NCI-H446 (cell line): ENCODE measurements at regions not wholly inside any gene's neighbourhood (a gene's known extent, or its start where the extent isn't known, plus 50 kb on each side); places are given as distances from the start of the nearest gene placed in this dataset.
A peak's percentile ranks its signal among the peaks of the same experiment; 100 is the strongest.

Experiments
- DNase-seq, 2 experiments: peaks; one replicate each; lab custom pipeline; 2025; lab: John Stamatoyannopoulos, UW

- peak in 1 of 2 experiments; percentile 56 for DNase-seq
Observed at GRCh38 chr2:57885742-57886141, 160.9 kb upstream of the VRK2 start.

DNA sequence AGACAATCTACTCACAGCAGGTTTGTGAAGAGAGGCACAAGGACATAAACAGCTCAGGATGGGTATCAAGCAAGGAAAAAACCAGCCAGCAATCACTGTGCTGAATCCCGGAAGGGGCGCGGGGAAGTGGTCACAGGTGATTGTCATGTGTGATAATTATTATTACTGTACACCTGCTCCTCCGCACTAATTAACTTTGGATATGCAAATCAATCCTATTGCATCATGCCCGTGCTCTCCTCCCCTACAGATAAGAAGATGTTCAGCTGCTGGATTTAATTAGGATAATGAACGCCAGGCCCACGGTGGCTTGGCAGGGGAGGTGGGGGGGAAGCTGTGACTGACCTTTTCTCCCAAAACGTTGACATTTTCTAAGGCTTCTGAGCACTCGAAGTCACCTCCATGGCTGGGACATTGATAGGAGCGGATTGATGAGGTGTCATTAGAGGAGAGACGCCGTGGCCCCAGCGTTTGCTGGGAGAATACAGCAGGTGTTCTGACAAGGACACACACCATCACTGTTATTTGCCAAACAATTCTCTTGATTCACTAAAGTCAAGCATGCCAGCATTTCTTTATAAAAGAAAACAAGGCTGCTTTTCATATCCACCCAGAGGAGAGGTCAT lies 160.3 kb upstream of the VRK2 start:
- peak in 1 of 2 experiments; percentile 56 for DNase-seq

- DNase-seq = no peak
Observed at GRCh38 chr2:57888463-57888862, 158.1 kb upstream of the VRK2 start.

GRCh38 chr2:57890464-57890863 lies 156.1 kb upstream of the VRK2 start:
- DNase-seq = no peak

DNA sequence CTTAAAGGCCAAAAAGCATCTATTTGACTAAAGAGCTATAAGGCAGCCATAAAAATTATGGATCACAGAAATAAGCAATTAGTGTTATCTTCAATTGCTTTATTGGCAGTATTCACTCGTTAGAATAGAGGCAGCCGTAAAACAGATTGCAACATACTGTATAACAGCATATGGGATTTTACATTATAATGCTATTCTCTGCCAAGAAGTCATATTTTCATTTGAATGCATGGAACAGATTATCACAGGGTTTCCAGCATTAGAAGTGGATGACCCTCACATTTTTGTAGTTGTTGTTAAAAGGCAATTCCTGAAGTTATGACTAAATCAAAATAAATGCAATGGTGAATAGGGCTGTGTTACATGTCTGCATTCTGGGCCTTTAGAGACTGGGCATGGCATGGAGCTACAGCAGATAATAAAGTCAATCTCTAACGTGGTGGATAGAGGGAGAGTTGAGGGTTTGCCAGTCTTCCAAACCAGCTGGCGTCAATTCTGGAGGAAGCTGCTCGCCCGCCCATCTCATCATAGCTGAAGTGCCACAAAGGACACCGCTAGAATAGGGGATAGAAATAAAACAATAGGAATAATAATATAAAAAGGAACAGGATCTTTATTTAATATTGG lies 155.4 kb upstream of the VRK2 start:
- peak; percentile 78 to 86 for DNase-seq

- peak in 1 of 2 experiments; percentile 35 for DNase-seq
Observed at GRCh38 chr2:57892920-57893319, 153.7 kb upstream of the VRK2 start.

DNA sequence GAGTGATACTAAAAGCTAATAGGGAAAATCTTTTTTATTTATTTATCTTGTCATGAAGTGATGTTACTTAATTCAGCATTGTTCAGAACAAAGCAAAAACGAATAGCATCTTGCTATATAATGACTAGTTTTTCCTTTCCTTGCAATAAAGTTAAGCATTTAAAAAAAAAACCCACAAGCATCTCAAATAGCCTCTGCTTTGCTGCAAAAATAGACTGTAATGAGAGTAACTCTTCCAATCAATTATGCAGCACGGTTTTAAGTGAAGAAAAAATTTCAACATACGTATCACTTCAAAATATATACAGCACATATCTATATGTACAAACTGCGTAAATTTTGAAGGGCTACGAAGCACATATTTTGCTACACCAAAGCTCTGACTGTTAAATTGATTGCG lies 153.3 kb upstream of the VRK2 start:
- no peak for DNase-seq

DNA sequence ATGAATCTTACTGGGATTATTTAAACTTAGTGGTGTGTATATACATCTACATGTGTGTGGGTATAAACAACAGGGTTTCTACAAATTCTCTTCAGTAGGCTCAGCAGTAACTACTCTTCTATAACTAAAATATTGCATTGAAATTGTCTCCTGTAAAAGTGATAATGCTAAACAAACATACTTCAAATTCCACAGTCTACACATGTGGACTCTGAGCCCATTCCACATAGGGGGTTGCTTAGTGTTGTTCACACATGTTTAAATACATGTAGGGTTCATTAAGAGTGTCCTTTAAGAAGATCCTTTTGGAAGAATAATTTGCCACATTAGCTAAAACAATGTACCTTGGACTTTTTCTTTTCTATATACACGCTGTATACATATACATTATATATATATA lies 152.8 kb upstream of the VRK2 start:
- peak in 1 of 2 experiments; percentile 48 for DNase-seq

DNA sequence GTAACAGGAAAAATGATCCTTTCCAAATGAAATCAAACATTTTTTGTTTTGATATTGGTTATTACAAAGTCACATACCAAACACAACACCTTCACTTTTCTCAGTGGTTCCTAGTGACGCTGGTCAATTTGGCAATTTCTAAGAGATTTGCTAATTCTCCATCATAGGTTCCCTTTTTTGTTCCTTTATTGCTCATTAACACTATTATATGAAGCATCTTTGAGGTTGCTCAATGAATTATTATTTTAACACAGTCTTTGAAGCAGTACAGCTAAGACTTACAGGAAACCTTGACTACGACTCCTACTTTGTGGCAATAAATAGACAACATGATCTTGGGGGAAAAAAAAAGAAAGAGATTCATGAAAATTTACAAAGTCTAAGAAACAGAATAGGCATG lies 152.2 kb upstream of the VRK2 start:
- no peak for DNase-seq

GRCh38 chr2:57897920-57898319 lies 148.7 kb upstream of the VRK2 start:
- no peak for DNase-seq

- DNase-seq = peak in 1 of 2 experiments; percentile 36
Observed at GRCh38 chr2:57899898-57900297, 146.7 kb upstream of the VRK2 start.

DNA sequence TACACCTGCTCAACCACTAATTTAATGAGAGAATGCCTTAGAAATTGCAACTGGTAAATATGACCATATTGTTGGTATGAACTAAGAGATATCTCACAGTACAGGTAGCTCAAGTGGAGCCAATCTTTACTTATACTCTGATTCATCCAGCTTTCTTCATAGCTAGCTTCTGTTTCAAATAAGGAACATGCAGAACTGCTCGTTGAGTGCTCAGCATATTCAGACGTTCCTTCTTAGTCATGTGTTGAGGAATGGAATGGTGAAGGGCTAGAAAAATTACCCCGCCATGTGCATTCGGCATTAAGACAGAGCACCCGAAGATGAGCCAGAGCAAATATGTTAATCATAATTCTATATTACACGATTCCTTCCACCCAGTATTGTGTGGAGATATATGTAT lies 144.0 kb upstream of the VRK2 start:
- no peak for DNase-seq

GRCh38 chr2:57906152-57906732 lies 140.4 kb upstream of the VRK2 start:
- DNase-seq = peak in 1 of 2 experiments; percentile 71

GRCh38 chr2:57907411-57907810 lies 139.2 kb upstream of the VRK2 start:
- DNase-seq = no peak

GRCh38 chr2:57908736-57909161 lies 137.9 kb upstream of the VRK2 start:
- DNase-seq = no peak

DNA sequence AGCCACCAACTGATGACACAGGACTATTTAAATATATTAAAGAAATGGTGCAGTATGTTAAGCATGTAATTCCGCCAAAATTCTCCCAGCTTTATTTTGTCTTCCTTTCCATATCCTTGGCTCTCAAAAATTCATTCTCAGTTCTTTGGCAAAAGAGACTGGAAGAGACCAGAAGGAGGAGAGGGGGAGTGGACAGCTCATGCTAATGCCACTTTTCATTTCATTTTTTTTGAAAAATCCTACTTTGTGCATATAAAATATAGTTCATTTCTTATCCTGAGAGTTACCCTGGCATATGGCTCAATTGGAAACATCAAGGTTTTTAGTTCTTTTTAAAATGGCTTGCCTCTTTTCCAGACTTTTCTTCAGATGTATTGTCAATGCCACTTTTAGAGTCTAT lies 128.5 kb upstream of the VRK2 start:
- DNase-seq = no peak

DNA sequence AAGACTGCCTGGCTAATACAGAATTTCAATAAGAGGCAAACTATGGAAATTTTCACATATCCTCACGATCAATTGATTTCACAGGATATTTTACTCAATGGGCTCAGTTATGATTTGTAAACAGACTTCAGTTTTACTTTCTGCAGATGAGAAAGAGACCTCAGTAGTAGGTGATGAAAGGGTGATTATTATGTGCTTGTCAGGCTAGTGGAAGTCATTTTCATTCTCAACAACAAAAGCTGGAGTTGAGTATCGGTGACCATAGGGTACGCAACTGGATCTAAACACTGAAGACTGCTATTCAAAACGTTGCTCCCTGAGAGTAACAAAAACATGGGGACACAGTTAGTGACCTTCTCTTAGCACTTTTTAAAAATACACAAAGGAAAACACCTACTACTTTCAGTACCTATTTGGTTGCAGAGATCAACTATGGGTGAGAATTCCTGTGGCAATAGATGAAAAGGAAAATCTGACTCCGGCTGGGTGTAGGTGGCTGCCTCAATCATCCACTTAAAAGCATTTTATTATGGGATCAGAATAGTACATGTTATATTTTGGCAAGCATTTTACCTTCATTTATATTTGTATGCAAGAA lies 126.2 kb upstream of the VRK2 start:
- DNase-seq = no peak

GRCh38 chr2:57934659-57935058 lies 111.9 kb upstream of the VRK2 start:
- DNase-seq = no peak

DNA sequence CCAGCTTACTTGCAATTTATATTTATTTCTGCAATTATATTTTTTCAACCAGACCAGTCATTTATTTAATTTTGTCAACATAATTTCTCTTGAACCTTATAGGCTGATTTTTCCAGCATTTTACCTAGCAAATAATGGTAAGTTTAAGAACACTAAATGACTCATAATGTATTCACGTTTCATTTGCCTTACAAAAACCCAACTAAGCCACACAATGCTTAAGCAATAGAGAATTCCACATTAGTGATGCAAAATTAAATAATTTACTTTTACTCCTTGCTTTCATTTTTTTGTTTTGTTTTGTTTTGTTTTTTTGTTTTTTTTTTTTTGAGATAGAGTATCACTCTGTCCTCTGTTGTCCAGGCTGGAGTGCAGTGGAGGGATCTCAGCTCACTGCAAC lies 110.4 kb upstream of the VRK2 start:
- DNase-seq = no peak

- DNase-seq = no peak
Observed at GRCh38 chr2:57937456-57937855, 109.2 kb upstream of the VRK2 start.

- DNase-seq = no peak
Observed at GRCh38 chr2:57941816-57942215, 104.8 kb upstream of the VRK2 start.

DNA sequence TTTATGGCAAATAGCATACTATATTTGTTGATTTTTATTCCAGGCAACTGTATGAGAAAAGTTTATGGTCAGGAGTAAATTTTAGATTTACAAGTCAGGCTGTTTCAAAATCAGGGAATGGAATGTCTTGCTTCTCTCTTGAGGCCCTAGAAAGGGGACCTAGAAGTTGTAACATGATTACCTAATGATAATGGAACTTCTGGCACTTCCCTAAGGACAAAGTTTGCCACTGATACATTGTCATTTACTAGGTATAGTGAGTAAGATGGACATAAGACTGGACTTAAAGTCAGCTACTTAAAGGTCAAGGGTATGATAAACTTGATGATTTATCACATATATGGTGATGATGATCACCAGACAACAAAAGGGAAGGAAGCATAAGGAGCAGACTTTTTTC lies 103.3 kb upstream of the VRK2 start:
- DNase-seq = no peak

GRCh38 chr2:57947398-57947797 lies 99.2 kb upstream of the VRK2 start:
- peak; percentile 14 to 42 for DNase-seq
